Neural progenitor cell (in vitro differentiated cells): ENCODE measurements at regions not wholly inside any gene's neighbourhood (a gene's known extent, or its start where the extent isn't known, plus 50 kb on each side); places are given as distances from the start of the nearest gene placed in this dataset.
"Not testable (repeated sequence)": the region's sequence is repeated elsewhere in the genome, so short reads cannot be mapped to it uniquely, and the experiment has no call there.

ENCODE experiments used
- CTCF ChIP-seq: fragments of 200-600 bp; sonication (generic); IDR thresholded peaks from 2 replicates; pipeline ENCODE4 v1.5.1; 2017; ENCODE audit warnings: antibody characterized with exemption, mild to moderate bottlenecking
- EZH2 ChIP-seq: fragments of 200-600 bp; sonication (generic); IDR thresholded peaks from 2 replicates; pipeline ENCODE4 v1.6.1; 2017; ENCODE audit warnings: antibody characterized with exemption, mild to moderate bottlenecking, moderate library complexity
- EZH2phosphoT487 ChIP-seq: fragments of 200-600 bp; sonication (generic); IDR thresholded peaks from 2 replicates; pipeline ENCODE4 v1.6.1; 2017; ENCODE audit warnings: antibody characterized with exemption

GRCh38 chr20:41731198-41731597 is 113.0 kb upstream of the CHD6 start:
- TF ChIP-seq CTCF, EZH2, EZH2phosphoT487: not testable (repeated sequence)
